ENCODE measurements at regions not wholly inside any gene's neighbourhood (a gene's known extent, or its start where the extent isn't known, plus 50 kb on each side); places are given as distances from the start of the nearest gene placed in this dataset.
"Not testable (repeated sequence)": the region's sequence is repeated elsewhere in the genome, so short reads cannot be mapped to it uniquely, and the experiment has no call there.

- Histone ChIP-seq H3K27ac (replicated peaks) (no peak overlapping the region), H3K27me3 (ENCODE audit: insufficient read depth, poor library complexity, severe bottlenecking) (no peaks in the 10 kb centered on the region), H3K4me3 (replicated peaks; ENCODE audit: insufficient read depth, low read length) (no peak overlapping the region)
- TF ChIP-seq POLR2AphosphoS5 (IDR thresholded peaks at IDR 0.05; ENCODE audit: low read depth), result no peak
- no peak for DNase-seq (ENCODE audit: low read depth in 1 of 2, low spot score in 1 of 2)
Observed at GRCh38 chr2:138424436-138425140, 77.0 kb upstream of the SPOPL start.

GRCh38 chr2:138426116-138426515, 75.5 kb upstream of the SPOPL start:
- not testable (repeated sequence) for DNase-seq (ENCODE audit: low read depth in 1 of 2, low spot score in 1 of 2); H3K27me3 ChIP-seq (ENCODE audit: insufficient read depth, poor library complexity, severe bottlenecking); H3K4me3 ChIP-seq (replicated peaks; ENCODE audit: insufficient read depth, low read length); H3K27ac ChIP-seq (replicated peaks)

GRCh38 chr2:138428710-138429440, 72.7 kb upstream of the SPOPL start:
- TF ChIP-seq SPI1 (IDR thresholded peaks at IDR 0.05; ENCODE audit: borderline replicate concordance, low read depth) (no peak), GABPA (IDR thresholded peaks at IDR 0.05; ENCODE audit: low read depth) (no peak), REST (IDR thresholded peaks at IDR 0.05; ENCODE audit: insufficient replicate concordance, low read depth) (no peak), POLR2AphosphoS5 (IDR thresholded peaks at IDR 0.05; ENCODE audit: low read depth) (no peak), CTCF (IDR thresholded peaks at IDR 0.05; ENCODE audit: insufficient read depth, low read length) (no peak)
- no peak overlapping the region for H3K4me3 ChIP-seq (replicated peaks; ENCODE audit: insufficient read depth, low read length)
- H3K27me3 ChIP-seq (ENCODE audit: insufficient read depth, poor library complexity, severe bottlenecking), result no peaks in the 10 kb centered on the region
- H3K27ac ChIP-seq (replicated peaks), result no peak overlapping the region
- DNase-seq (ENCODE audit: low read depth in 1 of 2, low spot score in 1 of 2), result no peak

- no peak for DNase-seq (ENCODE audit: low read depth in 1 of 2, low spot score in 1 of 2)
- TF ChIP-seq POLR2AphosphoS5 (IDR thresholded peaks at IDR 0.05; ENCODE audit: low read depth) (no peak), GABPA (IDR thresholded peaks at IDR 0.05; ENCODE audit: low read depth) (no peak), REST (IDR thresholded peaks at IDR 0.05; ENCODE audit: insufficient replicate concordance, low read depth) (no peak), SPI1 (IDR thresholded peaks at IDR 0.05; ENCODE audit: borderline replicate concordance, low read depth) (no peak), CTCF (IDR thresholded peaks at IDR 0.05; ENCODE audit: insufficient read depth, low read length) (no peak)
- Histone ChIP-seq H3K4me3 (replicated peaks; ENCODE audit: insufficient read depth, low read length) (no peak overlapping the region), H3K27me3 (ENCODE audit: insufficient read depth, poor library complexity, severe bottlenecking) (no peaks in the 10 kb centered on the region), H3K27ac (replicated peaks) (no peak overlapping the region)
Observed at GRCh38 chr2:138430181-138430580, 71.4 kb upstream of the SPOPL start.

Measured in HL-60 (cell line).